ENCODE measurements at regions not wholly inside any gene's neighbourhood (a gene's known extent, or its start where the extent isn't known, plus 50 kb on each side); places are given as distances from the start of the nearest gene placed in this dataset.

DNA sequence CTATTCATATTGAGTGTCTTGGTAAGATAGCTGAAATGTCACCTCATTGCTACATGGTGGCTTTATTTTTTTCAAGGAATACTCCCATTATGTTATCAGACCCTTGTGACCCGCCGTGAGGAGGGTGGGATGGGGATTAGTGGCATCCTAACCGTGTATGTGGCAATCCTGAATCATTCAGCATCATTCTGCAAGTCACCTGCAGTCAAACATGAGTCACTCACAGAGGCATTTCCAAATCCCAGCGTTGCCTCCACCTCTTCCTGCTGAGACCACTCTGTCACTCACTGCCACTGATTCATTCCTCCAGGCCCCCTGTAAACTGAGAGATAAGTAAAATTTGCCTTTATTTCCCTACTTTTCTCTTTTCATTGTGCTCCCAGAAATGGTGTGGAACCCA lies 307.4 kb upstream of the KLHL29 start:
- TF ChIP-seq, protein P1, sequence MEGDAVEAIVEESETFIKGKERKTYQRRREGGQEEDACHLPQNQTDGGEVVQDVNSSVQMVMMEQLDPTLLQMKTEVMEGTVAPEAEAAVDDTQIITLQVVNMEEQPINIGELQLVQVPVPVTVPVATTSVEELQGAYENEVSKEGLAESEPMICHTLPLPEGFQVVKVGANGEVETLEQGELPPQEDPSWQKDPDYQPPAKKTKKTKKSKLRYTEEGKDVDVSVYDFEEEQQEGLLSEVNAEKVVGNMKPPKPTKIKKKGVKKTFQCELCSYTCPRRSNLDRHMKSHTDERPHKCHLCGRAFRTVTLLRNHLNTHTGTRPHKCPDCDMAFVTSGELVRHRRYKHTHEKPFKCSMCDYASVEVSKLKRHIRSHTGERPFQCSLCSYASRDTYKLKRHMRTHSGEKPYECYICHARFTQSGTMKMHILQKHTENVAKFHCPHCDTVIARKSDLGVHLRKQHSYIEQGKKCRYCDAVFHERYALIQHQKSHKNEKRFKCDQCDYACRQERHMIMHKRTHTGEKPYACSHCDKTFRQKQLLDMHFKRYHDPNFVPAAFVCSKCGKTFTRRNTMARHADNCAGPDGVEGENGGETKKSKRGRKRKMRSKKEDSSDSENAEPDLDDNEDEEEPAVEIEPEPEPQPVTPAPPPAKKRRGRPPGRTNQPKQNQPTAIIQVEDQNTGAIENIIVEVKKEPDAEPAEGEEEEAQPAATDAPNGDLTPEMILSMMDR (IDR thresholded peaks at IDR 0.05; ENCODE audit: low read depth, low read length, poor library complexity, severe bottlenecking), result no peak
- no peak for TF ChIP-seq EZH2phosphoT487 (IDR thresholded peaks at IDR 0.05; ENCODE audit: borderline replicate concordance, low read length)
